HG03280 (cell line): ENCODE measurements at regions not wholly inside any gene's neighbourhood (a gene's known extent, or its start where the extent isn't known, plus 50 kb on each side); places are given as distances from the start of the nearest gene placed in this dataset.
A peak's percentile ranks its signal among the peaks of the same experiment; 100 is the strongest.

Source experiments
- ATAC-seq: cut with Tn5 transposase; IDR thresholded peaks from one replicate; pipeline ENCODE4 v1.9.1; 2021; ENCODE audit warnings: mild to moderate bottlenecking, moderate library complexity; ENCODE audit not compliant: unreplicated experiment

DNA sequence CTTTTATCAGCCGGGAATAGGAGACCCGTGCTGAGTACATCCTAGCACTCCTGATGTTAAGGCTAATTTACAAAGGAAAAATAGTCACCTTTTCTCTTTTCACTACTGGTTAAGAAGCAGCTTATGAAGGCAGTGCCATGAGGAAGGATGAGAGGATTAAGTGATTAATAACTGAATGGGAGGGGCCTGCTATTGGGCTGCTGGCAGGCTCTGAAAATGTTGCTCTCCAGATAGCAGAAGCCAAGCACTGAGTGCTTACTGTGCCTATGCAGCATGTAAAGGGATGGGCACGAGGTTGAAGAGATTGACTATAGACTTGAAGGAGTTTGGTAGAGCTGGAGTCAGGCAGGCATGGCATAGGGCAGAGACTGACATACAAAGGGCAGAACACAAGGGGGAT, 282.4 kb upstream of the THSD7B start:
- ATAC-seq = no peak

DNA sequence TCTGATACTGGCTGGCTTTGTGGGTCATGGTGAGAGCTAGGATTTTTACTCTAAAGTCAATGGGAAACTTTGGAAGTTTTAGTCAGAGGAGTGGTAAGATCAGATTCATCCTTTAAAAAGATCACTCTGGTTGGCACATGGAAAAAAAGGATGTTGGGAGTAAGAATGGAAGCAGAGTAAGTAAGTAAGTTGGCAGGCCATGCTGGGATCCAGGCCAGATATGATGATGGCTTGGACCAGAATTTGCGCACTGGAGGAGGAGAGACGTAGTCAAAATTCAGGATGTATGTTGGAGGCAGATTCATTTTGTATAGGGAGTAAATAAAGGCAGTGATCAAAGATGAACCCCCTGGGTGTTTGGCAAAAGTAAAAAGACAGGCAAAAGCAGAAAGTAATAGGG, 283.3 kb upstream of the THSD7B start:
- no peak for ATAC-seq

DNA sequence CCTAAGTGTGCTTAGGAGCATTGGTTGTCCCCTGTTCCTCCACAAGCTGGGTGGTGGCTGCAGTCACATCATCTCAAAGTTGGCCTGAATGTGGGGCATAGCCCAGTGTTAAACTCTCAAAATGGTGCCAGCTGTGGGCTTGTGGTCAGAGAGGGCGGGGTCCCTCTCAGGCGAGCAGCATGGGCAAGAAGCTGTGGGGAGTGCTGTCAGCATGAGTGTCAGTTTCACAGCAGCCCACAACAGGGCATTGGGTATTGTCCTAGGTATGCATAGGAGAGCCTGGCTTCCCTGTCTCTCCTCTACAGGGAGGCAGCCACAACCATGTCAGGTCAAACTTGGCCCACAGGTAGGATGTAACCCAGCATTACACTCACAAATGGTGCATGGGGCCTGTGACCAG, 285.6 kb upstream of the THSD7B start:
- no peak for ATAC-seq

DNA sequence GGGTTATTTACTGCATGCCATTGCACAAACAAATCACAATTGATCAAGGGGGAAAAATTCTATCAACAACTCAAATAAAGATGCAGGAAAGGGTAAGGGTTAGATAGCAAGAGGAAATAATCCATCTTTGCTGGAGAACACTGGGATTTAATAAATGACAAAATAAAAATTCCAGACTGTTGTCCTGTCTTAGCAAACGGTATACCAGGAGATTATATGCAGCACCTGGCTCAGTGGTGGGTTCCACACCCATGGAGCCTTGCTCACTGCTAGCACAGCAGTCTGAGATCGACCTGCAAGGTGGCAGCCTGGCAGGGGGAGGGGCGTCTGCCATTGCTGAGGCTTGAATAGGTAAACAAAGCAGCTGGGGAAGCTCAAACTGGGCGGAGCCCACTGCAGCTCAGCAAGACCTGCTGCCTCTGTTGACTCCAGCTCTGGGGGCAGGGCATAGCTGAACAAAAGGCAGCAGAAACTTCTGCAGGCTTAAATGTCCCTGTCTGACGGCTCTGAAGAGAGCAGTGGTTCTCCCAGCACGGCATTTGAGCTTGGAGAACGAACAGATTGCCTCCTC, 296.5 kb upstream of the THSD7B start:
- ATAC-seq = no peak

DNA sequence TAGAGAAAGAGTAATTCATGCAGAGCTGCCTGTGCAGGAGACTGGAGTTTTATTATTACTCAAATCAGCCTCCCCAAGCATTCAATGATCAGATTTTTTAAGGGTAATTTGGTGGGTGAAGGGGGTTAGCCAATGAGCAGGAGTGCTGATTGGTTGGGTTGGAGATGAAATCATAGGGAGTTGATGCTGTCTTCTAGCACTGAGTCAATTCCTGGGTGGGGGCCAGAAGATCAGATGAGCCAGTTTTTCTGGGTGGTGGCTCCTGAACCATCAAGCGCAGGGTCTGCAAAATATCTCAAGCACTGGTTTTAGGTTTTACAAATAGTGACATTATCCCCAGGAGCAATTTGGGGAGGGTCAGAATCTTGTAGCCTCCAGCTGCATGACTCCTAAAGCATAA, 312.8 kb upstream of the THSD7B start:
- ATAC-seq = no peak

DNA sequence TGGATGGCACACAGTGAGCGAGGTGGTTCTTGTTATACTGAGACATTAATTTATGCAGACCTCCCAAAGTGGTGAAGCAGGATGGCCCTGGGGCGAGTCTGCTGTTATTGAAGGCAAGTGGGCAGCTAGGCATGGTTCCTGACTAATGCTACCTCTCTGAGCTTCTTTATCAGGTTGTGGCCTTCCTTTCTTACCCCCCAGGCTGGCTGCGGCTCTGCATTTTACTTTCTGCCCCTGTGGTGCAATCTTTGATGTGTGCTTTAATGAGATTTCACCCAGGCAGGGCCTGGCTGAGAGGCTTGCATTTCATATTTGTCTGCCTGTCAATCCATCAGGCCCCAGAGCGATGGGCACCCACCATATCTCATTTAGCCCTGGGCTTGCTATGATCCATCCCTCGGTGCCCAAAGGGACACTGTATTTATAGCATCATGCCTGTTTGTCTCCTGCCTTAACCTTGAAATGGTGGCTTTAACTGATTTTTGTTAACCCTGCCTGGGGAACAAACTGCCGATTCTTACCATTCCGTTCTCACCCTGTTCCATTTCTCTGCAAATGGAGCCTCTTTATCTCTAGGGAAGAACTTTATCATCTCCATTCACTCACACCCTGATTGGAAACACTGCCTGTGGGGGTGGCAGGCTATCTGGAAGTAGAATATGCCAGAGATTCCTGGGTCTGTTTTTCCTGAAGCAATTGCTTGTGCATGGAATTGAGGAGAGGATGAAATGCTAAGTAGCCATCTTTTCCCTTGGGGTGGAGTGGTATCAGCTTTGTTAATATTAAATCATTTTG, 316.2 kb upstream of the THSD7B start:
- no peak for ATAC-seq

DNA sequence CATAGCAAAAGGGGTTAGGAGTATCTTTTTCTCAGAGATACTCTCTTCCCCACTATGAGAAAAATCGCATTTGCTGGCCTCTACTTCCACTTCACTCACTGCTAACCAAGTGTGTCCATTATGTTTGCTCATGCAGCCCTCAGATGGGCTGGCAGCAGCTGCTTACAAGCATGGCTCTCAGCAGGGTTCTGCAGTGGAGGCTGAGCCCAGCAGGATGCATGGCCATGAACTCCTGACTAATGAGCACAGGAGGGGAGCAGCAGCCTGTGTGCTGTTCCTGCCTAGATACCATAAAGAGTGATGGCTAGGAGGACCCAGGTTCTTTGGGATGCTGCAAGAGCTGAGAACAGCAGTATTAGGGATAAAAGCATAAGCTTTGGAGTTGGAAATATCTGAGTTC, 316.9 kb upstream of the THSD7B start:
- no peak for ATAC-seq

DNA sequence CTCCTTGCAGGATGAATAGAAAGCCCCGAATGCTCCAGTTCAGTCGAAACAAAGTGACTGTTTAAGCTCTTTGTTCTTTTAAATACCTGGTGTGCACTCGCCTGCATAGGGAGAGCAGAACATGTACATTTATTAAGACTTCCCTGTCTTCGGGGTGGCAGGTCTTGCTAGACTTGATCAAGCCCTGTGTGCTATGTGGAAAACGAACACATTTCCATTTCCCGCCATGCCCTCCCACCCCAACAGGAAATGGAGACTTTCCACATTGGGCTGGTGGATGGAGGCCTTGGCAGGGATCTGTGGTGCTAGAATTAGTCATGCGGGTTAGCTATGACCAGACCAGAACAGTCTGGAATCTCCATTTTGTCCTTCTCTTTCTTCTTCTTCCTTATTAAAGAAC, 321.0 kb upstream of the THSD7B start:
- ATAC-seq = no peak

DNA sequence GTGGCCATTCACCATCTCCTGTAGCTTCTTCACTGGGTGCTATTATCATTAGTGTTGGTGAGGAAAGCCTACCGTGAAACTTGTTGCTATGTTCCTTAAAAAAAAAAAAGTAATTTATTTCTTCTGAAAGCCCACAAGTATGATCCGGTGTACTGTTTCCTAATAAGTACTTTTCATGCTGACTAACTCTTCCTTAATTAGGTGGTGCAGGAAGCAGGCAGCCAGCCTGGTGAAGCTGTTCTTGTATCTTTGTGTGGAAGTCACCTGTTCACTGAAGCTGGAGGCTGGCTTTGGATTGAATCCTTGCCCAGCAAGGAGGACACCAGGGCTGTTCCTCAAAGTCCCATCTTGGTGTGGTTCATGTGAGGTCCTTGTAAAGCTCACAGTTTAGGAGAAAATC, 321.7 kb upstream of the THSD7B start:
- no peak for ATAC-seq

DNA sequence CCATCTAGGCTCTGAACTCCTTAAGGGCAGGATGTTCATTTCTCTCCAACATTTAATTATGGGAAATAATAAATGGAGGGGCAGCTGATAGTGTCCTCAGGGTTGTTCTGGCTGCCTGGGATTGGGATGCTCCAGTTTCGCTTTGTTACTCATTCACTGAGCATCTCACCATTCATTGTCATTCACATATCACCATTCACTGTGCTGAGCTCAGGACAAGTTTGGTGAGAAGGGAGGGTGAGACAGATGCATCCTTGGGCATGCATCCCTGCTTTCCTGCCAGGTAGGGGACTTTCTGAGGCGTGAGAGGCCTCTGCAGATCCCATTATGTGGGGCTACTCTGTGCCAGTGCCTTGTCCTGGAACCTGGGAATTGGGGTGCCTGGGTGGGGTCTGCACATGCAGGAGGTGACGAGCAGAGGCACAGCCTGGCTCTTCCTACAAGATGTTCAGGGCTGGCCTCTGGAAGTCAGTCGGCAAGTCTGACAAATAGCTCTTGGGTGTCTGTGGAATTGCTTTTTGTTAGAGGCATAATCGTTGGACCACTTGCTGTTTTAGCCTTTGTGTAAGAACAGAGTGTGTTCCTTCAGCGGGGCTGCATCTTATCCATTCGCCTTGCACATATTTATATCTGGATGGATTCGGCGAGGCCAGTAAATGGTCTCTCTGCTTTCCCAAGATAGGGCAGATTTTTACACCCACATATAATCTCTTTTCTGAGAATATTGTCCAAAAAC, 323.2 kb upstream of the THSD7B start:
- no peak for ATAC-seq

DNA sequence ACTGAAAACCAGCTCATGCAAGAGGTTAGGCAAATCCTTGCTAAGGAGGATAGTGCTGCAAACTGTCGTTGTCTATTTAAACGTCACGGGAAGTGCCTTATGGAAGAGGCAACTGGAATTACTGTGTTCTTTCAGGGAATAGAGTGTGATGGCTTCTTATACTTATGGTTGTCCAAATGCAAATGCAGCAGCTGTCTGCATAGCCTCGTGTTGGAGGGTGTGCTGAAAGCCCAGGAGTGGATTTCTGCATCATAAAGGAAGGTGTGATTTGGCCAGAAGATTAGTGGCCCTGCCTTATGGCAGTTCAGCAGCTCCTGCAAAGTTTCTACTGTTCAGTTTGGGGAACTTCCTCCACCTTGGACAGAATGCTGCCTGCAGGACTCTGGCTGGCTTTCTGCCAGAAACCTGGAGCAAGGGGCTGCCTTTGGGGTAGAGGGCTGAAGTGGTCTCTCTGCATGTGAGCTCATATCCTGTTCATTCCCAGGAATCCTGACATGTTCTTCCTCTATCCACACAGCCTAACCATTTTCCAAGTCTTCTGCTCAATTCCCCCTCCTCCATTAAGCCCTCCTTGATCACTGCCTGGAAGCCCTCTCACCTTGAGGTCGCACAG, 321.2 kb upstream of the CXCR4 start:
- no peak for ATAC-seq

DNA sequence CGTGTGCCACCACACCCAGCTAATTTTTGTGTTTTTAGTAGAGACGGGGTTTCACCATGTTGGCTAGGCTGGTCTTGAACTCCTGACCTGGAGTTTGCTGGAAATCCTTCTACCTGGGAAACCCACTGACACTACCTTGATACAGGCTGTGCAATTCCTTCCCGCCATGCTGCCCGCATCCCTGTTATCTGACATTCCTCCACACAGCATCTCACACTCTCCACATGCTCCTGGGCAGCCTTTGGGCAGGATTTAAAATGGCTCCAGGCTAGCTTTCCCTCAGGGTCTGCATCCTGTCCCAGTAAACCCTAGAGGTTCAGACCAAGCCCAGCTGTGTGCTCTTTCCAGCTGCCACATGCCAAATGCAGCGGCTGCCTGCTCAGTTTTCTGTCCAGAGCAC, 319.5 kb upstream of the CXCR4 start:
- no peak for ATAC-seq

DNA sequence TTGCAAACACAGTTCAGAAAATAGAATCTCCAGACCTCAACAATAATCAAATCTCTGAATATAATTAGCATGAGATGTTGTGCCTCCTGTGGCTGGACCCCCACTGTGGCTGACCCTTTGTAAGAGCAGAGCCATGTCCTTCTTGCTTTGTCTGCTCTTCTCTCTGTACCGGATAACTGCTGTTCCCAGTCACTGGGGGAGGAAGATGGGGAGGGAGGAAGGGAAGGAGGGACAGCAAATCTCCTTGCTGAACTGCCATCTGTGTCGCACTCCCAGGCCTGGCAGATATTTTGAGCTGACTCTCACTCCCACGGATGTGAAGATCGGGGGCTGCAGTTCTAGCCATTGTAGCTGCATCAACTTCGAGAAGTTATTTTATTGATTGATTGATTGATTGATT, 319.0 kb upstream of the CXCR4 start:
- no peak for ATAC-seq

DNA sequence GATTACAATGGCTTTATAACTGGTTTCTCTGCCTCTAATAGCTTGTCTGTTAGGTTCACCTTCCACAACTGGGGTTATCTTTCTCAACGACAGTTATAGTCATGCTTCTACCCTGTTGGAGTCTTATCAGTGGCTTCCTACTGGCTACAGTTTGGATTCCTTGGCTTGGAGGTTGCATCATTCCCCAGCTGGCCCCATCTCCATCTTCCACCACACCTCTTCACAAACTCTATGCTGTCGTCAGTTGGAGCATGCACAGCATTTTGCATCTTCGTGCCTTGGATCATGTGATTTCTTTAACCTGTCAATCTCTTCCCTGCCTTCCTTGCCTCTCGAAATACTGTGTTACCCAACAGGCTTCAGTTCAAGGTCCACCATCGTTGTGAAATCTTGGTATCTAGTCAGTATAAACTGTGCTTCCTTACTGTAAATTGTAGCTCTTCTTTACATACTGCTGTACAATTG, 316.3 kb upstream of the CXCR4 start:
- no peak for ATAC-seq

DNA sequence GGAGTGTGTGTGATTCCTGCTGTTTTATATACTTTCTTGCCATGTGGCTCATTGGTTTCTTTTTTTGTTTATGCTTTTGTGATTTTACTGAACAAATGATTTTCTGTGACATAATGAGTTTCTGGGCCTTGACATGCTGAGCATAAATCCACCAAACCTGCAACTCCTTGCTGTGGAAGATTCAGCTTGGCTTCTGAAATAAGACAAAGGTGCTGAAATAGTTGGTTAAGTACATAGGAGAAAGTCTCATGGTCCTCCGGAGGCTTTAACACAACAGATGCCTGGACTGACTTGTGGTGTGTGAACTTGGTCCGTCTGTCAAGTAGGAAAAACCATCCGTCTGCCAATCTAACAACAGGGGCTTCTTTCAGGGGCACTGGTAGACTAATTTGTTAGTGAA, 315.3 kb upstream of the CXCR4 start:
- ATAC-seq = no peak

DNA sequence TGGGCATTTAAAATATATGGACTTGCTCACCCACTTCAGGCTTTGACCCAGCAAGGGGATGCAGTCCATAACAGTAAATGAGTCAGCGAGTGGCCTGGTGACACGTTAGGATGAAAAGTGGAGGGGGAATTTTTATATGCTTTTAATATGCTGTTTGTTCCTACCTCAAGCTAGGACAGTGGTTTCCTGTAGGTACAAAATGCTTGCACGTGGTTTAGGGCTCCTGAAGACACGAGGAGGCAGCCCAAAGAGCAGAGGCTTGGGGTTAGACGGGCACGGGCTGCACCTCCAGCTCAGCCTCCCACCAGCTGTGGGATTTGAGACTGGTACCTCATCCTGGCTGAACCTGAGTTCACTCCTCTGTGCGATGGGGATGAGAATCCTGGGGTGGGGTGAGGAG, 306.2 kb upstream of the CXCR4 start:
- no peak for ATAC-seq

DNA sequence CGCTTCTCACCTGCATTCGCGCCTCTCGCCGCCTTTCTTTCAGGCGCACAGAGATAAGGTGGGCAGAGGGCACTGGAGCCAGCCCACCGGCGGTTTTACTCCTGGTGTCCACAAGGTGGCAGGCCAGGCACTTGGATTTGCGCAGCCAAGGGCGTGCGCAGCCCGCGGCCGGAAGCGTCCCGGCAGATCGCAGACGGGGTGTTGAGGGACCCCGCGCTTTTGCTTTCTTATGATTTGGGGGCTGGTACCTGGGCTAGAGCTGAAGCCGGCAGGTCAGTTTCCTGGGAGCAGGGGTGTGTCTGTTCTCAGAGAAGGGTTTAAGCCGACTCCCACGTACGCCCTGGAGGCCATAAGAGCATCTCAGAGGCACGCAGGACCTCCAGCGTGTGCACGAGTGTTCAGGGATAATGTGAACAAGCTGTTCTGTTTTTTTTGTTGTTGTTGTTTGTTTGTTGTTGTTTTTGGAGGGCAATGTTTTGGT, 305.6 kb upstream of the CXCR4 start:
- peak; percentile 99 for ATAC-seq

DNA sequence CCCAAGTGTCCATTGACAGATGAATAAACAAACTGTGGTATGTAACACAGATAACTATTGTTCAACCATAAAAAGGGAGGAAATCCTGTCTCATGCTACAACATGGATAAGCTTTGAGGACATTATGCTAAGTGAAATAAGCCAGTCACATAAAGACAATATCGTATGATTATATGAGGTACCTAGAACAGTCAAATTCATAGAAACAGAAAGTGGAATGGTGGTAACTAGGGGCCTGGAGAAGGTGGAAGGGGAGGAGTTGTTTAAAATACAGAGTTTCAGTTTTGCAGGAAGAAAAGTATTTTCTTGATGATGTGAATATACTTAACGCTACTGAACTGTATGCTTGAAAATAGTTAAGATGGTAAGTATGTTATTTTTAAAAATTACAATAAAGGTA, 304.6 kb upstream of the CXCR4 start:
- no peak for ATAC-seq

DNA sequence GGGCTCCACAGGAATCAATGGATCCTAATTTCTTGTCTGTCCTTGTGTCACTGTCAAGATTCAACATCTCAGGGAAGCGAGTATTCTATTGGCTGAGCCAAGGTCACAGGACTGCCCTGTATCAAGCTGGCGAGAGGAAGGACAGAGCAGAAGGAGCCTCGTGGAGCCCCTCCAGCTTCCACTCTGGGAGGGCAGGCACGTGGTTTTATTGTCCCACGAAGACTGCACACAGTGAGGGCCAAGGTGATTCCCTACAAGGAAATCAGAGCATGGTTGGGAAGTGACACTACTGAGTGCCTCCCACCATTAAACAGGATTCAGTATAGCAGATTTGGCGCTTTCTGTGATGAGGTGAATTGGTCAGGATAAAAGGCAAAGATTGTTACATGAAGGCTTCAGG, 302.4 kb upstream of the CXCR4 start:
- no peak for ATAC-seq

DNA sequence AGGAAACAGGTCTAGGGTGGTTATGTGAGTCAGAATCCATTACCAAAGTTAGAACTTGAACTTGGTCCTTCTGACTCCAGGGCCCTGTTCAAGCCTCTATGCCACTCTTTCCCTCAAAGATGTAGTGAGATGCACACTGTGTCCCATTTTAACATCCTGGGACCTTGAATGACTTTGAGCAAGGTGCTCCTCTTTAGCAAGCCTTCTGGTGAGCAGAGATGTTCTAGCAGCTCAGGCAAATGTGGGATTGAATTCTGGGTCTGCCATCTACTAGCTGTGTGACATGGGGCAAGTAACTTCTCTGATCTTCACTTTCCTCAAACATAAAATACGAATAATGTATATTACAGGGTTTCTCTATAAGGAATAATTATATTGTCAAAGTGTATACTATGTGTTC, 294.0 kb upstream of the CXCR4 start:
- ATAC-seq = no peak

DNA sequence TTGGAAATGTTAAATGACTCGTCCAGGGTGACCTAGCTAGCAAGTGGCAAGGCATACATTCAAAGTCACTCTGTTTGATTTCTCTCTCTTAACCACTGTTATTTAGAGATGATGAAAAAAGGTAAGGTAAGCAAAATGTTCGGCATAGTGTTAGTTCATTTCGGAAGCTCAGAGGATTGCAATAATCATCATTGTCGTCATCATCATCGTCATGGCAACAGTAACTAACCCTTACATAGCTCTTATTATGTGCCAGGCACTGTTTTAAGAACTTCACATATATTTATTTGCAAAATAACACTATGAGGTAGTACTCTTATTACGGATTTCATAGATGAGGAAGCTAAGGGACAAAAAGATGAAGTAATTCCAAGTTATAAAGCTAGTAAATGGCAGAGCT, 292.7 kb upstream of the CXCR4 start:
- no peak for ATAC-seq

DNA sequence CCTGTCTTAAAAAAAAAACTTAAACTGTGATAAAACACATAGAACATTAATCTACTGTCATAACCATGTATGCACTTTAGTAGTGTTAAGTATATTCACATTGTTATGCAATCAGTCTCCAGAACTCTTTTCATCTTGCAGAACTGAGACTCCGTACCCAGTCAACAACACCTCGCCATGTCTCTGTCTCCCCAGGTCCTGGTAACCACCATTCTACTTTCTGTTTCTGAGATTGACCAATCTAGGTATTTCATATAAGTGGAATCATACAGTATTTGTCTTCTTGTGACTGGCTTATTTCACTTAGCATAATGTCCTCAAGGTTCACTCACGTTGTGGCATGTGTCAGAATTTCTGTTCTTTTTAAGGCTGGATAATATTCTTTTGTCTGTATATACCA, 290.8 kb upstream of the CXCR4 start:
- ATAC-seq = no peak
